IMR-90 (cell line): ENCODE measurements at regions not wholly inside any gene's neighbourhood (a gene's known extent, or its start where the extent isn't known, plus 50 kb on each side); places are given as distances from the start of the nearest gene placed in this dataset.
A peak's percentile ranks its signal among the peaks of the same experiment; 100 is the strongest.

Source experiments
- ATAC-seq: fragments of 200-7000 bp; cut with Tn5 transposase; 2 replicates; pipeline ENCODE4 v1.9.1; 2020; ENCODE audit warnings: low read depth, mild to moderate bottlenecking, moderate library complexity
- BruUV-seq: library from RNA; stranded (reverse); fragments of 400-500 nt; replicated peaks from 2 replicates; lab custom pipeline; 2021; lab: Mats Ljungman, UMichigan
- CTCF ChIA-PET: fragments of 300-600 bp; formaldehyde crosslinking; extraction: SDS; loops from one replicate; lab custom pipeline; 2021; ENCODE audit warnings: antibody characterized with exemption; lab: Yijun Ruan, JAX
- POLR2A ChIA-PET: fragments of 300-600 bp; sonication (Branson Sonifier 250); formaldehyde crosslinking; loops from one replicate; lab custom pipeline; 2022; ENCODE audit warnings: antibody characterized with exemption; ENCODE audit not compliant: unreplicated experiment; lab: Charles Lee
- DNase-seq: peaks from one replicate; pipeline ENCODE4 v3.0.0; 2013
- H2AFZ ChIP-seq: replicated peaks from 2 replicates; pipeline ENCODE3; 2013; ENCODE audit warnings: low read length, mild to moderate bottlenecking; ENCODE audit not compliant: poor library complexity
- H2AK5ac ChIP-seq: 2 replicates; pipeline ENCODE4 v1.6.1; 2013; ENCODE audit warnings: low read depth, low read length, inconsistent platforms
- H2AK9ac ChIP-seq: replicated peaks from 2 replicates; pipeline ENCODE3; 2013; ENCODE audit warnings: mild to moderate bottlenecking, low read depth, low read length, moderate library complexity; ENCODE audit not compliant: poor library complexity
- H2BK120ac ChIP-seq: 2 replicates; pipeline ENCODE4 v1.6.1; 2013; ENCODE audit warnings: low read depth, low read length, inconsistent platforms
- H2BK15ac ChIP-seq: 3 replicates; pipeline ENCODE4 v1.6.1; 2013; ENCODE audit warnings: low read depth, low read length, inconsistent platforms
- H2BK20ac ChIP-seq: 2 replicates; pipeline ENCODE4 v1.6.1; 2013; ENCODE audit warnings: low read depth, mild to moderate bottlenecking, inconsistent platforms, low read length, moderate library complexity
- H2BK5ac ChIP-seq: 2 replicates; pipeline ENCODE4 v1.6.1; 2013; ENCODE audit warnings: mild to moderate bottlenecking, low read depth, low read length, inconsistent platforms; ENCODE audit not compliant: poor library complexity, severe bottlenecking
- H3K14ac ChIP-seq: replicated peaks from 2 replicates; pipeline ENCODE4 v1.6.1; 2013; ENCODE audit warnings: low read depth, low read length, inconsistent platforms
- H3K18ac ChIP-seq: 2 replicates; pipeline ENCODE4 v1.6.1; 2013; ENCODE audit warnings: low read depth, low read length, control low read depth
- H3K23ac ChIP-seq: 2 replicates; pipeline ENCODE4 v1.6.1; 2013; ENCODE audit warnings: low read depth, low read length, inconsistent platforms
- H3K27ac ChIP-seq: 2 replicates; pipeline ENCODE4 v1.5.1; 2013; ENCODE audit warnings: mild to moderate bottlenecking, control low read depth, low read length; ENCODE audit not compliant: insufficient read depth
- H3K27me3 ChIP-seq: 2 replicates; pipeline ENCODE4 v1.6.1; 2013; ENCODE audit warnings: low read length; ENCODE audit not compliant: control insufficient read depth, insufficient read depth
- H3K36me3 ChIP-seq: 2 replicates; pipeline ENCODE4 v1.6.1; 2013; ENCODE audit warnings: low read length, mixed read lengths; ENCODE audit not compliant: control insufficient read depth, insufficient read depth
- H3K4ac ChIP-seq: 2 replicates; pipeline ENCODE4 v1.6.1; 2013; ENCODE audit warnings: low read depth, low read length, inconsistent platforms
- H3K4me1 ChIP-seq: 2 replicates; pipeline ENCODE4 v1.6.1; 2013; ENCODE audit warnings: low read length, mixed read lengths; ENCODE audit not compliant: control insufficient read depth, insufficient read depth
- H3K4me2 ChIP-seq: 2 replicates; pipeline ENCODE4 v1.6.1; 2013; ENCODE audit warnings: low read depth, mild to moderate bottlenecking, control low read depth, low read length, moderate library complexity
- H3K4me3 ChIP-seq: 2 replicates; pipeline ENCODE4 v1.5.1; 2013; ENCODE audit warnings: low read depth, mild to moderate bottlenecking, control low read depth, low read length, moderate library complexity; ENCODE audit not compliant: insufficient read depth
- H3K56ac ChIP-seq: 2 replicates; pipeline ENCODE4 v1.6.1; 2013; ENCODE audit warnings: low read length, inconsistent platforms; ENCODE audit not compliant: insufficient read depth; ENCODE audit errors: extremely low read depth
- H3K79me1 ChIP-seq, 2 experiments: 2 replicates each; pipeline ENCODE4 v1.6.1; 2013; ENCODE audit warnings: low read length in 2 of 2, inconsistent platforms in 1 of 2, low read depth in 1 of 2
- H3K9ac ChIP-seq: 2 replicates; pipeline ENCODE4 v1.6.1; 2013; ENCODE audit warnings: low read depth, low read length, control low read depth
- H3K9me1 ChIP-seq: 2 replicates; pipeline ENCODE4 v1.6.1; 2013; ENCODE audit warnings: low read length, inconsistent platforms; ENCODE audit not compliant: insufficient read depth
- H3K9me3 ChIP-seq: 2 replicates; pipeline ENCODE4 v1.6.1; 2013; ENCODE audit warnings: low read length; ENCODE audit not compliant: control insufficient read depth, insufficient read depth
- H4K20me1 ChIP-seq: 2 replicates; pipeline ENCODE4 v1.6.1; 2013; ENCODE audit warnings: low read length, inconsistent platforms; ENCODE audit not compliant: insufficient read depth
- H4K5ac ChIP-seq: 2 replicates; pipeline ENCODE4 v1.6.1; 2013; ENCODE audit warnings: mild to moderate bottlenecking, low read depth, low read length, control low read depth
- H4K8ac ChIP-seq, 2 experiments: 2 replicates each; pipeline ENCODE4 v1.6.1; 2013; ENCODE audit warnings: low read depth in 2 of 2, low read length in 2 of 2, control low read depth in 1 of 2, inconsistent platforms in 1 of 2
- H4K91ac ChIP-seq: 2 replicates; pipeline ENCODE4 v1.6.1; 2013; ENCODE audit warnings: low read depth, low read length, inconsistent platforms; ENCODE audit not compliant: insufficient read depth
- BHLHE40 ChIP-seq: fragments of 150-350 bp; IDR thresholded peaks from 2 replicates; pipeline ENCODE4 v1.6.1; 2016; ENCODE audit warnings: mild to moderate bottlenecking, low read depth, low read length
- CEBPB ChIP-seq: IDR thresholded peaks from 2 replicates; pipeline ENCODE4 v1.6.1; 2012; ENCODE audit warnings: low read depth, low read length, improper control_type of control experiment
- CHD1 ChIP-seq: IDR thresholded peaks from 2 replicates; pipeline ENCODE4 v1.6.1; 2012; ENCODE audit warnings: low read depth, low read length, improper control_type of control experiment
- CTCF ChIP-seq: conservative IDR thresholded peaks from 2 replicates; pipeline ENCODE4 v1.5.1; 2012; ENCODE audit warnings: mild to moderate bottlenecking, low read depth, low read length, improper control_type of control experiment
- ELK1 ChIP-seq: fragments of 150-350 bp; IDR thresholded peaks from 2 replicates; pipeline ENCODE4 v1.6.1; 2016; ENCODE audit warnings: low read depth, mild to moderate bottlenecking, low read length, moderate library complexity, borderline replicate concordance
- FOS ChIP-seq: fragments of 150-350 bp; IDR thresholded peaks from 2 replicates; pipeline ENCODE4 v1.6.1; 2016; ENCODE audit warnings: low read depth, low read length
- MAZ ChIP-seq: IDR thresholded peaks from 2 replicates; pipeline ENCODE4 v1.6.1; 2012; ENCODE audit warnings: low read depth, mild to moderate bottlenecking, low read length, improper control_type of control experiment, moderate library complexity, borderline replicate concordance
- MXI1 ChIP-seq: IDR thresholded peaks from 2 replicates; pipeline ENCODE4 v1.6.1; 2012; ENCODE audit warnings: low read depth, mild to moderate bottlenecking, low read length, moderate library complexity, borderline replicate concordance
- POLR2A ChIP-seq: IDR thresholded peaks from 2 replicates; pipeline ENCODE4 v1.6.1; 2012; ENCODE audit warnings: mild to moderate bottlenecking, low read depth, low read length
- RAD21 ChIP-seq: IDR thresholded peaks from 2 replicates; pipeline ENCODE4 v1.6.1; 2012; ENCODE audit warnings: low read length, improper control_type of control experiment
- RCOR1 ChIP-seq: IDR thresholded peaks from 2 replicates; pipeline ENCODE4 v1.6.1; 2012; ENCODE audit warnings: mild to moderate bottlenecking, low read length, improper control_type of control experiment; ENCODE audit not compliant: insufficient replicate concordance
- RFX5 ChIP-seq: IDR thresholded peaks from 2 replicates; pipeline ENCODE4 v1.8.0; 2012; ENCODE audit warnings: low read depth, mild to moderate bottlenecking, low read length, moderate library complexity
- SMC3 ChIP-seq: fragments of 150-350 bp; IDR thresholded peaks from 2 replicates; pipeline ENCODE4 v1.6.1; 2016; ENCODE audit warnings: low read depth, mild to moderate bottlenecking, antibody characterized with exemption, low read length, moderate library complexity
- WGBS, 2 experiments: methylation state at CpG; one replicate each; pipeline versions ENCODE4 v1.1.5 to v1.1.7; 2013; ENCODE audit warnings: missing lambda C conversion rate in 2 of 2; ENCODE audit not compliant: insufficient read length in 1 of 2; ENCODE audit errors: extremely low coverage in 2 of 2; 5-methylcytosine and 5-hydroxymethylcytosine counted together
- dilution Hi-C: fragments of 300-500 bp; cut with HindIII; formaldehyde crosslinking; loops from one replicate; pipeline ENCODE4 v1.14.3; 2018; ENCODE audit warnings: low sequenced_read_pairs; ENCODE audit not compliant: unreplicated experiment
- in situ Hi-C: fragments of 300-500 bp; cut with MboI; formaldehyde crosslinking; loops from 3 replicates; pipeline ENCODE4 v1.14.3; 2019; ENCODE audit warnings: low sequenced_read_pairs, inconsistent platforms, mixed read lengths
- intact Hi-C: fragments of 100-400 bp; cut with micrococcal nuclease; formaldehyde crosslinking; loops from 2 replicates; pipeline ENCODE4 v1.10.0; 2022

DNA sequence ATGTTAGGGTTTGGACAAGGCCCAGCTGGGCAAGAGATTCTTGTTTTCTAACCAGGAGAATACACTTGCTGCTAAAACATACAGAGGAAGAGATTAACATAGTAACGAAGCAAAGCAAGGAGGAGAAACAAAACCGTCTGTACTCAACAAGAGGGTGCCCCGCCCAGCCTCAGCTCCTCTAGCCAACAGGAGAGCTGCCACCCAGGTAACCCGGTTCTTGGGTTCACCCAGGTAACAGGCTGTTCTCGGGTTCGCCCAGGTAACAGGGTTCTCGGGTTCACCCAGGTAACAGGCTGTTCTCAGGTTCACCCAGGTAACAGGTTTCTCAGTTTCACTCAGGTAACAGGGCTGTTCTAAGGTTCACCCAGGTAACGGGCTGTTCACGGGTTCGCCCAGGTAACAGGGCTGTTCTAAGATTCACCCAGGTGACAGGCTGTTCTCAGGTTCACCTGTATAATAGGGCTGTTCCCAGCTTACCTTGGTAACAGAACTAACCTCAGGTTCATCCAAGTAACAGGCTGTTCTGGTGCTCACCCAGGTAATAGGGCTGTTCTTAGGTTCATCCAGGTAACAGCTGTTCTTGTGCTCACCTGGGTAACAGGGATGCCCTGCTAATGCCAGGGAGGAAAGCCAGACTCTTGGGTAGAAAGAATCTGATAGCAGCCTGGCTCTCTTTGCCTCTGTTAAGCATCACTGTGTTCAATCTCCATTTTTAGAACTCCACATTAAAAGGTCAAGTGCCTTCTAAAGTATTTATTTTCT, 271.6 kb downstream of the SYK start:
- no peak overlapping the region for H4K5ac ChIP-seq
- H2BK20ac ChIP-seq, result peak overlapping the region; percentile 16
- H3K4ac ChIP-seq, result peak overlapping the region; percentile 77
- ChIA-PET POLR2A (no interaction called here), CTCF (no interaction called here)
- DNase-seq (no peak), ATAC-seq (no peak)
- H3K27ac ChIP-seq, result no peak overlapping the region
- H3K23ac ChIP-seq, result peak overlapping the region; percentile 8; the same call in 1 of the 2 replicates
- peak overlapping the region; percentile 71 for H2BK120ac ChIP-seq
- H2BK15ac ChIP-seq, result peak overlapping the region; percentile 74; the same call in 1 of the 3 replicates
- H3K14ac ChIP-seq, result peak overlapping the region; percentile 44
- H3K9me1 ChIP-seq, result no peaks in the 10 kb centered on the region
- WGBS, 2 experiments, result 90% methylated on average over 7 of the region's 10 CpGs; no CpG with 5 or more reads in 1 of the 2 experiments
- peak overlapping the region; percentile 33 for H2AFZ ChIP-seq
- dilution Hi-C loops (no loop called here), in situ Hi-C loops (no loop called here), intact Hi-C loops (no loop called here)
- H4K91ac ChIP-seq, result peak overlapping the region; percentile 52
- no peak overlapping the region for H2AK9ac ChIP-seq
- H3K27me3 ChIP-seq, result no peaks in the 10 kb centered on the region
- H3K36me3 ChIP-seq, result no peaks in the 10 kb centered on the region
- H3K9me3 ChIP-seq, result peaks cover 2% of the 10 kb centered on the region; the same call in 1 of the 2 replicates
- H2BK5ac ChIP-seq, result no peak overlapping the region
- no peak for TF ChIP-seq MXI1
- no peak for TF ChIP-seq SMC3
- TF ChIP-seq RCOR1, result no peak
- TF ChIP-seq BHLHE40, result no peak
- TF ChIP-seq CHD1, result no peak
- no peak for TF ChIP-seq ELK1
- no peak for TF ChIP-seq RFX5
- no peak for TF ChIP-seq CEBPB
- TF ChIP-seq MAZ, result no peak
- TF ChIP-seq FOS, result no peak
- TF ChIP-seq POLR2A, result no peak
- no peak for TF ChIP-seq CTCF
- TF ChIP-seq RAD21, result no peak
- no peak overlapping the region for H3K56ac ChIP-seq
- no TSS peak for BruUV-seq
- no peak overlapping the region for H3K18ac ChIP-seq
- peak overlapping the region; percentile 89 for H2AK5ac ChIP-seq
- peak overlapping the region in 1 of 2 experiments; percentile 53; a peak in 3 of 4 replicates for H4K8ac ChIP-seq
- H3K4me2 ChIP-seq, result no peak overlapping the region
- H3K4me3 ChIP-seq, result no peak overlapping the region
- peaks cover 14% of the 10 kb centered on the region for H3K4me1 ChIP-seq
- no peak overlapping the region for H3K9ac ChIP-seq
- no peaks in the 10 kb centered on the region; the same call in 1 of the 2 replicates for H4K20me1 ChIP-seq
- H3K79me1 ChIP-seq, result no peaks in the 10 kb centered on the region
